ENCODE measurements at regions not wholly inside any gene's neighbourhood (a gene's known extent, or its start where the extent isn't known, plus 50 kb on each side); places are given as distances from the start of the nearest gene placed in this dataset.

GRCh38 chr20:40205971-40206370 lies 483.1 kb downstream of the MAFB start (continued):
- no peak for TF ChIP-seq NR2C2 (CRISPR knock-in tag; IDR thresholded peaks at IDR 0.05)
- no peak for TF ChIP-seq CREB1 (CRISPR knock-in tag; IDR thresholded peaks at IDR 0.05)
- no peak for TF ChIP-seq ZNF532 (CRISPR knock-in tag; IDR thresholded peaks at IDR 0.05; ENCODE audit: borderline replicate concordance)
- no peak for TF ChIP-seq SOX15 (CRISPR knock-in tag; IDR thresholded peaks at IDR 0.05)
- TF ChIP-seq, protein P1, sequence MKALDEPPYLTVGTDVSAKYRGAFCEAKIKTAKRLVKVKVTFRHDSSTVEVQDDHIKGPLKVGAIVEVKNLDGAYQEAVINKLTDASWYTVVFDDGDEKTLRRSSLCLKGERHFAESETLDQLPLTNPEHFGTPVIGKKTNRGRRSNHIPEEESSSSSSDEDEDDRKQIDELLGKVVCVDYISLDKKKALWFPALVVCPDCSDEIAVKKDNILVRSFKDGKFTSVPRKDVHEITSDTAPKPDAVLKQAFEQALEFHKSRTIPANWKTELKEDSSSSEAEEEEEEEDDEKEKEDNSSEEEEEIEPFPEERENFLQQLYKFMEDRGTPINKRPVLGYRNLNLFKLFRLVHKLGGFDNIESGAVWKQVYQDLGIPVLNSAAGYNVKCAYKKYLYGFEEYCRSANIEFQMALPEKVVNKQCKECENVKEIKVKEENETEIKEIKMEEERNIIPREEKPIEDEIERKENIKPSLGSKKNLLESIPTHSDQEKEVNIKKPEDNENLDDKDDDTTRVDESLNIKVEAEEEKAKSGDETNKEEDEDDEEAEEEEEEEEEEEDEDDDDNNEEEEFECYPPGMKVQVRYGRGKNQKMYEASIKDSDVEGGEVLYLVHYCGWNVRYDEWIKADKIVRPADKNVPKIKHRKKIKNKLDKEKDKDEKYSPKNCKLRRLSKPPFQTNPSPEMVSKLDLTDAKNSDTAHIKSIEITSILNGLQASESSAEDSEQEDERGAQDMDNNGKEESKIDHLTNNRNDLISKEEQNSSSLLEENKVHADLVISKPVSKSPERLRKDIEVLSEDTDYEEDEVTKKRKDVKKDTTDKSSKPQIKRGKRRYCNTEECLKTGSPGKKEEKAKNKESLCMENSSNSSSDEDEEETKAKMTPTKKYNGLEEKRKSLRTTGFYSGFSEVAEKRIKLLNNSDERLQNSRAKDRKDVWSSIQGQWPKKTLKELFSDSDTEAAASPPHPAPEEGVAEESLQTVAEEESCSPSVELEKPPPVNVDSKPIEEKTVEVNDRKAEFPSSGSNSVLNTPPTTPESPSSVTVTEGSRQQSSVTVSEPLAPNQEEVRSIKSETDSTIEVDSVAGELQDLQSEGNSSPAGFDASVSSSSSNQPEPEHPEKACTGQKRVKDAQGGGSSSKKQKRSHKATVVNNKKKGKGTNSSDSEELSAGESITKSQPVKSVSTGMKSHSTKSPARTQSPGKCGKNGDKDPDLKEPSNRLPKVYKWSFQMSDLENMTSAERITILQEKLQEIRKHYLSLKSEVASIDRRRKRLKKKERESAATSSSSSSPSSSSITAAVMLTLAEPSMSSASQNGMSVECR (CRISPR knock-in tag; IDR thresholded peaks at IDR 0.05; ENCODE audit: borderline replicate concordance), result no peak
- no peak for TF ChIP-seq ELF4 (CRISPR knock-in tag; IDR thresholded peaks at IDR 0.05; ENCODE audit: low read depth)
- TF ChIP-seq MYBL2 (CRISPR knock-in tag; IDR thresholded peaks at IDR 0.05), result no peak
- TF ChIP-seq GTF2I (CRISPR knock-in tag; conservative IDR thresholded peaks at IDR 0.05), result no peak
- no peak for TF ChIP-seq FOXP1 (CRISPR knock-in tag; IDR thresholded peaks at IDR 0.05; ENCODE audit: borderline replicate concordance)

DNA sequence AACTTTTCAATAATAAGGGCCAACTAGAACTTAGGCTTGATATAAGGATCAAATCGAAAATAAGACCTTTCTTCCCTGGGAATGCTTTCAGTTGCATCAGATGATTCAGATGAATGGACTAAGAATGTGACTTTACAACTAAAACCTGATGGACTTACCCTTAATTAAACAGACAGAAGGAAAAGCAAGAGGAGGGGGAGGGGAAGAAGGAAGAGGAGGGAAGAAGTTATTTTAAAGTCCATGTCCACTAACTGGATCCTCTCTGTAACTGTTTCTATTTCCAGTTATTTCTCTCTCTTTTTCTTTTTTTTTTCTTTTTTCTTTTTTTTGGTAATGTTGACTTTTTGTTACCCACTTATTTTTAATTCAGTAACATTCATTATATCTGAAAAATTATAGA lies 486.0 kb downstream of the MAFB start:
- Mint-ChIP-seq H3K4me3 (no peak overlapping the region), H3K36me3 (peaks cover 4% of the 10 kb centered on the region; the same call in 1 of the 2 replicates), H3K9me3 (peaks cover 4% of the 10 kb centered on the region), H3K4me1 (peaks cover 28% of the 10 kb centered on the region), H3K27ac (no peak overlapping the region), H3K27me3 (ENCODE audit: low read depth) (no peaks in the 10 kb centered on the region)
- CTCF ChIA-PET, result interaction anchor here (1.9 kb wide), 1 partner anchor 11 kb away, joined by 5 read pairs; no protein-coding TSS in a partner anchor
- POLR2A ChIA-PET, result no interaction called here
- ATAC-seq (no peak), DNase-seq (ENCODE audit: low spot score) (no peak)
- TF ChIP-seq TEAD4 (CRISPR knock-in tag; IDR thresholded peaks at IDR 0.05), result no peak
- TF ChIP-seq TCF7 (CRISPR knock-in tag; IDR thresholded peaks at IDR 0.05; ENCODE audit: low read depth), result no peak
- TF ChIP-seq, protein P2, sequence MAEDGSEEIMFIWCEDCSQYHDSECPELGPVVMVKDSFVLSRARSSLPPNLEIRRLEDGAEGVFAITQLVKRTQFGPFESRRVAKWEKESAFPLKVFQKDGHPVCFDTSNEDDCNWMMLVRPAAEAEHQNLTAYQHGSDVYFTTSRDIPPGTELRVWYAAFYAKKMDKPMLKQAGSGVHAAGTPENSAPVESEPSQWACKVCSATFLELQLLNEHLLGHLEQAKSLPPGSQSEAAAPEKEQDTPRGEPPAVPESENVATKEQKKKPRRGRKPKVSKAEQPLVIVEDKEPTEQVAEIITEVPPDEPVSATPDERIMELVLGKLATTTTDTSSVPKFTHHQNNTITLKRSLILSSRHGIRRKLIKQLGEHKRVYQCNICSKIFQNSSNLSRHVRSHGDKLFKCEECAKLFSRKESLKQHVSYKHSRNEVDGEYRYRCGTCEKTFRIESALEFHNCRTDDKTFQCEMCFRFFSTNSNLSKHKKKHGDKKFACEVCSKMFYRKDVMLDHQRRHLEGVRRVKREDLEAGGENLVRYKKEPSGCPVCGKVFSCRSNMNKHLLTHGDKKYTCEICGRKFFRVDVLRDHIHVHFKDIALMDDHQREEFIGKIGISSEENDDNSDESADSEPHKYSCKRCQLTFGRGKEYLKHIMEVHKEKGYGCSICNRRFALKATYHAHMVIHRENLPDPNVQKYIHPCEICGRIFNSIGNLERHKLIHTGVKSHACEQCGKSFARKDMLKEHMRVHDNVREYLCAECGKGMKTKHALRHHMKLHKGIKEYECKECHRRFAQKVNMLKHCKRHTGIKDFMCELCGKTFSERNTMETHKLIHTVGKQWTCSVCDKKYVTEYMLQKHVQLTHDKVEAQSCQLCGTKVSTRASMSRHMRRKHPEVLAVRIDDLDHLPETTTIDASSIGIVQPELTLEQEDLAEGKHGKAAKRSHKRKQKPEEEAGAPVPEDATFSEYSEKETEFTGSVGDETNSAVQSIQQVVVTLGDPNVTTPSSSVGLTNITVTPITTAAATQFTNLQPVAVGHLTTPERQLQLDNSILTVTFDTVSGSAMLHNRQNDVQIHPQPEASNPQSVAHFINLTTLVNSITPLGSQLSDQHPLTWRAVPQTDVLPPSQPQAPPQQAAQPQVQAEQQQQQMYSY (CRISPR knock-in tag; IDR thresholded peaks at IDR 0.05), result no peak

All from WTC11 (cell line).